ENCODE measurements at regions not wholly inside any gene's neighbourhood (a gene's known extent, or its start where the extent isn't known, plus 50 kb on each side); places are given as distances from the start of the nearest gene placed in this dataset.

DNA sequence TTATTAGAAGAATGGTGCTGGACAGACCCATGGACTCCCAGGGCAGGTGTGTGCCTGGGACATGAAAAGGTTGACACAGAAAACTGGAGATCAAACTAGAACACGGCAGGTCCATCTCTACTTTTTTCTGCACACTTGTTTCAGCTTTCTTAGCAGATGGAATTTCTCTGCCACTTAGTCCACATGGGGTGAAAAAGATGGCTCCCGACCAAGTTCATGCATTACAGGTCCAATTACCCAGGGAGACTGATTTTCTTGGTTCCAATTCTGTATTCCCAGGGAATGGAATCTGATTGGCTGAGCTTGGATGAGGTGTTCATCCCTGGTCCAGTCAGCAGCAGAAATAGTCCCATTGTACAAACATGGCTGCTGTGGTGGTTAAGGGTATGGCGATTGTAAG, 238.9 kb upstream of the SRRM4 start:
- no peaks in the 10 kb centered on the region for H3K4me1 Mint-ChIP-seq
- TF ChIP-seq, protein P1, sequence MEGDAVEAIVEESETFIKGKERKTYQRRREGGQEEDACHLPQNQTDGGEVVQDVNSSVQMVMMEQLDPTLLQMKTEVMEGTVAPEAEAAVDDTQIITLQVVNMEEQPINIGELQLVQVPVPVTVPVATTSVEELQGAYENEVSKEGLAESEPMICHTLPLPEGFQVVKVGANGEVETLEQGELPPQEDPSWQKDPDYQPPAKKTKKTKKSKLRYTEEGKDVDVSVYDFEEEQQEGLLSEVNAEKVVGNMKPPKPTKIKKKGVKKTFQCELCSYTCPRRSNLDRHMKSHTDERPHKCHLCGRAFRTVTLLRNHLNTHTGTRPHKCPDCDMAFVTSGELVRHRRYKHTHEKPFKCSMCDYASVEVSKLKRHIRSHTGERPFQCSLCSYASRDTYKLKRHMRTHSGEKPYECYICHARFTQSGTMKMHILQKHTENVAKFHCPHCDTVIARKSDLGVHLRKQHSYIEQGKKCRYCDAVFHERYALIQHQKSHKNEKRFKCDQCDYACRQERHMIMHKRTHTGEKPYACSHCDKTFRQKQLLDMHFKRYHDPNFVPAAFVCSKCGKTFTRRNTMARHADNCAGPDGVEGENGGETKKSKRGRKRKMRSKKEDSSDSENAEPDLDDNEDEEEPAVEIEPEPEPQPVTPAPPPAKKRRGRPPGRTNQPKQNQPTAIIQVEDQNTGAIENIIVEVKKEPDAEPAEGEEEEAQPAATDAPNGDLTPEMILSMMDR (IDR thresholded peaks at IDR 0.05) = no peak
- no peak for DNase-seq
- no peaks in the 10 kb centered on the region for H3K36me3 Mint-ChIP-seq (ENCODE audit: low read depth)
- H3K27ac Mint-ChIP-seq = no peak overlapping the region
- H3K4me3 Mint-ChIP-seq = no peak overlapping the region
- H3K9me3 Mint-ChIP-seq = no peaks in the 10 kb centered on the region
- H3K27me3 Mint-ChIP-seq (ENCODE audit: low read depth, poor library complexity) = peaks cover 19% of the 10 kb centered on the region

DNA sequence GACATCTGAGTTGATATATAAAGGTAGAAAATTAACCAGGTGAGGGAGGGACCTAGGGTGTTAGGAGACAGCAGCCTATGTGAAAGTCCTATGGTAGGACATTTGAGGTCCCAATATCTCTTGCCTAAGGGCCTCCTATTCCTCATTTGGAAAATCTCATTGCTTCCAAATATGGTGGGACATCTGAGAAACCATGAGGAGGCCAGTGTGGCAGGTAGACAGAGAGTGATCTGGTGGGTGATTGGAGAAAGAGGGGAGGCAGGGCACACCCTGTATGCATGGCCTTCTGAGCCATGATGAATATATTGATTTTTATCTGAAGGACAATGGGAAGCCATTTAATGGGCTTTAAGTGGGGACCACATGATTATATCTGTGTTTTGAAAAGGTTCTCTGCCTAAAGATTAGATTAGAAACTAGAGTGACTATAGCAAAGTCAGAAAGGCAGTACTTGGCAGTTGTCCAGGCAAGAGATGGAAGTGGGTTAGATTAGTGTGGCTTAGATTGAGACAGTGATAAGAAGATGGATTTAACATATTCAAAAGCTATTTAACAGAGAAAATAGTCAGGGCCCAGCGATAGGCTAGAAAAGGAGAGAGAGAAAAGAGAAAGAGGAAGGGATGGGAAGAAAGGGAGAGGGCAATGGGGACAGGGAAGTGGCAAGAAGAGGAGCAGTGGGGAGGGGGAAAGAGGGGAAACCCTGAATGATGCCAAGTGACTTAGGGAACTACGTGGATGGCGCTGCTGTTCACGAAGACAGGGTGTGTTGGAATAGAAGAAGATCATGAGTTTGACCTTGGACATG, 237.2 kb upstream of the SRRM4 start:
- TF ChIP-seq, protein P1 (IDR thresholded peaks at IDR 0.05) = no peak
- no peak for DNase-seq
- H3K27ac Mint-ChIP-seq = no peak overlapping the region
- no peaks in the 10 kb centered on the region for H3K36me3 Mint-ChIP-seq (ENCODE audit: low read depth)
- H3K27me3 Mint-ChIP-seq (ENCODE audit: low read depth, poor library complexity) = peaks cover 14% of the 10 kb centered on the region
- no peaks in the 10 kb centered on the region for H3K9me3 Mint-ChIP-seq
- no peak overlapping the region for H3K4me3 Mint-ChIP-seq
- no peaks in the 10 kb centered on the region for H3K4me1 Mint-ChIP-seq

DNA sequence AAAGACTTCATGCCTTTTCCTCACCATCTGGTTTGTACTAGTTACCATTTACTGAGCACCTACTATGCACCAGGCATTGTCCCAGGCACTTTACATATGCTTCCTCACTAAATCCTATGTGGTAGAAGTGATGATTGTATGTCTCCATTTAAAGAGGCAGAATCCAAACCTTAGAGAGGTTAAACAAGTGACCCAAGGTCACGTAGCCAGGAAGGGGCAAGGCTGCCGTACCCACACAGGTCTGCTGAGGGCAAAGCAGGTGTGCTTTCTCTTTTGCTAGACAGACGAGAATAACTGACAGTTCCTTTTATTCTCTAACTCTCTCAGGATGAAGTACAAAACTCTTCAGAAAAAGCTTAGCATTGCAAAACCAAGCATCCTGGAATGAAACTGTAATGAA, 235.2 kb upstream of the SRRM4 start:
- Mint-ChIP-seq H3K4me1 (no peaks in the 10 kb centered on the region), H3K27ac (no peak overlapping the region), H3K4me3 (no peak overlapping the region), H3K36me3 (ENCODE audit: low read depth) (no peaks in the 10 kb centered on the region), H3K27me3 (ENCODE audit: low read depth, poor library complexity) (peaks cover 27% of the 10 kb centered on the region), H3K9me3 (no peaks in the 10 kb centered on the region)
- no peak for DNase-seq
- TF ChIP-seq, protein P1 (IDR thresholded peaks at IDR 0.05) = no peak

DNA sequence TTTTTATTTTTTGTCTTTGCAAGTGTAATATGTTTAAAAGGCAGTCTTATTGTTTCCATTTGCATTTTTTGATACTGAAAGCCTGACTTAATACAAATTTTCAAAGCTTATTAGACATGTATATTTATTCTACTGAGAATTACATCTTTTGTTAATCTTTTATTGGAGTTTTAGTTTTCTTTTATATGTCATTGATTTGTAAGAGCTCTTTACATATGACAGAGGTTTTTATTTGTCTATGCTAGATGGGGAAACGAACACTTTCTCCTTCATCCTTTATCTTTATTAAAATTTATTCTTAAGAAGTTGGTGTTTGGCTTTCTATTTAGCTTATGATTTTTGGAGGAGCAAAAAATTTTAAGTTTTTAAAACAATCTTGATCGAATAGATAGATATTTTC, 234.4 kb upstream of the SRRM4 start:
- Mint-ChIP-seq H3K27me3 (ENCODE audit: low read depth, poor library complexity) (peaks cover 25% of the 10 kb centered on the region), H3K27ac (no peak overlapping the region), H3K36me3 (ENCODE audit: low read depth) (no peaks in the 10 kb centered on the region), H3K4me1 (no peaks in the 10 kb centered on the region), H3K9me3 (no peaks in the 10 kb centered on the region), H3K4me3 (no peak overlapping the region)
- TF ChIP-seq, protein P1 (IDR thresholded peaks at IDR 0.05) = no peak
- no peak for DNase-seq

DNA sequence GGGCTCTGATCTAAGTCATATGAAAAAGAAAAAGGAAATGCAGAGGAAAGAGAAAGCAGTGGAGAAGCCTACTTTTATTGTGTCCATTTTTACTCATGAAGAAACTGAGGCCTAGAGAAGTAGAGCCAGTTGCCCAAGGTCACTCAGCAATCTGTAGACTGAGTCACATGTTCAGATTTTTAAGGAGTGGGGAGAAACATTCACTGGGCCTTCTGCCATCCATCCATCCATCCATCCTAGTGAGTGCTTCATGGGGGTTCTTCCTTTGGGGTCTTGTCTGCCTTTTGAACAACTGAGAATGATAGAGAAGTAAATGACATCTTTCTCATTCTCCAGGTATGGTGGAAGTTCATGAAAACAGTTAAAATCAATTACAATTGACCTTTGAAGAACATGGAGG, 233.6 kb upstream of the SRRM4 start:
- TF ChIP-seq, protein P1 (IDR thresholded peaks at IDR 0.05) = no peak
- Mint-ChIP-seq H3K9me3 (no peaks in the 10 kb centered on the region), H3K27me3 (ENCODE audit: low read depth, poor library complexity) (peaks cover 25% of the 10 kb centered on the region), H3K27ac (no peak overlapping the region), H3K4me3 (no peak overlapping the region), H3K36me3 (ENCODE audit: low read depth) (no peaks in the 10 kb centered on the region), H3K4me1 (no peaks in the 10 kb centered on the region)
- DNase-seq = no peak
